GM23338 (cell line): ENCODE measurements at regions not wholly inside any gene's neighbourhood (a gene's known extent, or its start where the extent isn't known, plus 50 kb on each side); places are given as distances from the start of the nearest gene placed in this dataset.

Source experiments
- EZH2 ChIP-seq: fragments of 200-600 bp; sonication (generic); IDR thresholded peaks from one replicate; pipeline ENCODE4 v1.8.0; 2017; ENCODE audit warnings: antibody characterized with exemption, mild to moderate bottlenecking, low read depth; ENCODE audit not compliant: unreplicated experiment
- POLR2AphosphoS5 ChIP-seq: IDR thresholded peaks from 2 replicates; pipeline ENCODE4 v1.6.1; 2016; ENCODE audit warnings: antibody characterized with exemption, low read depth
- TF ChIP-seq, protein P1 (sequence below), 2 experiments: fragments of 200-600 bp in 1 of 2; sonication (generic) in 1 of 2; conservative IDR thresholded peaks; 2 replicates each; pipeline versions ENCODE4 v1.5.1 to v1.6.1; 2016 to 2017; ENCODE audit warnings: antibody characterized with exemption in 2 of 2, low read depth in 2 of 2, mild to moderate bottlenecking in 2 of 2, moderate library complexity in 1 of 2

DNA sequence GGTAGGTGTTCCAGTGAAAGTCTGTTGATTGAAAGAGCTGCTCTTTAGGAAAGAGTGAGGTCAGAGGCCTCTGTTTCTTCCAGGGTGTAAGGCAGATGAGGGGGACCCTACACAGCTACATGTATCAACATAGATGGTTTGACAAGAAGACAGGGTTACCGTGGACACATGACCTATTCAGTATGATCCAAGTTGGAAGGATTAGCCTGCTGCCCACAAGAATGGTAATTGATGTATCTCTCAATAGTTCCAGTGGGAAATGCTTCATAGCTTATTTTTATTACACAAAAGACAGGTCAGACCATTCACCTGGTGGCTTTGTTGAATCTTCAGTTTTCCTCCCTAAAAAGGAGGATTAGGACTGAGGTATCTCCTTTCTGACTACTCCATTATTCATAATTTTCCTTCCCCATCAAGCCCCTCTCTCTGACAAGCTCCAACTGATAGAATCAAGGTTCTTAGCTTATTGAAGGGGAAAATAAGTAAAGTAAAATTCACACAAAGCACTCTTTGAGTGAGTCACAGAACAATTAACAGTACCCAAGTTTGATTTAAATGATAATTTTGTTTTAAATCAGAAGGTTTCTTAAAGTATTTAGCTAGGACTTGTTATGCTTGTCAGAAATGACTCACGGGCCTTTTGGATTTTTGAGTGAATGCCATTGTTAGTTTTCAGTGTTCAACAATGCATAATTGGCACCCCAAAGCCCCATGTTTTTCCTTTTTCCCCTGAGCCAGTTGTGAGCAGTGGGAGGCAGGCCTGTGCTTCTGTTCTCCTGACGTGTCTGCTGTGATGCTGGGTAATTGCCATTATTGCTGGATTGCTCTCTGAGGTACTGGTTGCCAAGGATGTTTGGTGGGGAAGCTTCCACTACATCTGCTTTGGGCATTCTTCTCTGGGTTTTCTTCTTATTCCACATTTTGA lies 373.2 kb downstream of the DDX10 start:
- TF ChIP-seq, protein P1, sequence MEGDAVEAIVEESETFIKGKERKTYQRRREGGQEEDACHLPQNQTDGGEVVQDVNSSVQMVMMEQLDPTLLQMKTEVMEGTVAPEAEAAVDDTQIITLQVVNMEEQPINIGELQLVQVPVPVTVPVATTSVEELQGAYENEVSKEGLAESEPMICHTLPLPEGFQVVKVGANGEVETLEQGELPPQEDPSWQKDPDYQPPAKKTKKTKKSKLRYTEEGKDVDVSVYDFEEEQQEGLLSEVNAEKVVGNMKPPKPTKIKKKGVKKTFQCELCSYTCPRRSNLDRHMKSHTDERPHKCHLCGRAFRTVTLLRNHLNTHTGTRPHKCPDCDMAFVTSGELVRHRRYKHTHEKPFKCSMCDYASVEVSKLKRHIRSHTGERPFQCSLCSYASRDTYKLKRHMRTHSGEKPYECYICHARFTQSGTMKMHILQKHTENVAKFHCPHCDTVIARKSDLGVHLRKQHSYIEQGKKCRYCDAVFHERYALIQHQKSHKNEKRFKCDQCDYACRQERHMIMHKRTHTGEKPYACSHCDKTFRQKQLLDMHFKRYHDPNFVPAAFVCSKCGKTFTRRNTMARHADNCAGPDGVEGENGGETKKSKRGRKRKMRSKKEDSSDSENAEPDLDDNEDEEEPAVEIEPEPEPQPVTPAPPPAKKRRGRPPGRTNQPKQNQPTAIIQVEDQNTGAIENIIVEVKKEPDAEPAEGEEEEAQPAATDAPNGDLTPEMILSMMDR (conservative IDR thresholded peaks at IDR 0.05; ENCODE audit: low read depth in 2 of 2), result 0 out of 4 replicates have a peak, but pooled peaks of 1 of the 2 experiments have one; percentile 3
- TF ChIP-seq EZH2 (no peak), POLR2AphosphoS5 (no peak)
